ENCODE measurements at regions not wholly inside any gene's neighbourhood (a gene's known extent, or its start where the extent isn't known, plus 50 kb on each side); places are given as distances from the start of the nearest gene placed in this dataset.

- TF ChIP-seq EZH2 (IDR thresholded peaks at IDR 0.05; ENCODE audit: low read length) (no peak), CTCF (optimal IDR thresholded peaks at IDR 0.05 in 1 of 3, IDR thresholded peaks at IDR 0.05 in 1 of 3, conservative IDR thresholded peaks at IDR 0.05 in 1 of 3; ENCODE audit: extremely low read depth in 1 of 3, insufficient read depth in 2 of 3, low read length in 3 of 3) (no peak)
These were observed 409.2 kb downstream of the NFIB start for GRCh38 chr9:13904746-13905145.

All from keratinocyte (primary cell).